ENCODE measurements at regions not wholly inside any gene's neighbourhood (a gene's known extent, or its start where the extent isn't known, plus 50 kb on each side); places are given as distances from the start of the nearest gene placed in this dataset.

GRCh38 chr6:137588472-137588871 is 94.3 kb upstream of the OLIG3 start:
- Histone ChIP-seq H4K20me1 (ENCODE audit: control insufficient read depth, insufficient read depth, insufficient read length) (no peaks in the 10 kb centered on the region), H2BK15ac (ENCODE audit: low read depth, low read length) (no peak overlapping the region), H3K14ac (ENCODE audit: insufficient read depth, low read length) (no peak overlapping the region), H4K8ac (replicated peaks; ENCODE audit: insufficient read length, low read depth, low read length) (no peak overlapping the region), H2AFZ (ENCODE audit: low read length) (no peak overlapping the region), H4K91ac (ENCODE audit: insufficient read length, low read depth, low read length) (no peak overlapping the region), H3K18ac (ENCODE audit: insufficient read length, low read depth, low read length) (no peak overlapping the region), H2AK5ac (ENCODE audit: insufficient read length, low read length) (no peak overlapping the region), H3K23me2 (ENCODE audit: insufficient read length, low read depth, low read length, poor library complexity, severe bottlenecking) (no peaks in the 10 kb centered on the region), H2BK5ac (ENCODE audit: insufficient read length, low read length) (no peak overlapping the region), H3K4ac (ENCODE audit: low read depth, low read length) (no peak overlapping the region), H3K9ac (ENCODE audit: extremely low read depth, insufficient read length, low read length) (no peak overlapping the region), H2BK120ac (ENCODE audit: low read depth, low read length, poor library complexity, severe bottlenecking) (no peak overlapping the region), H3K27ac (ENCODE audit: insufficient read length, low read depth, low read length) (no peak overlapping the region), H4K5ac (ENCODE audit: insufficient read length, low read depth, low read length) (no peak overlapping the region), H3K23ac (ENCODE audit: insufficient read length, low read depth, low read length) (no peak overlapping the region), H3K79me2 (ENCODE audit: insufficient read depth, low read length) (no peaks in the 10 kb centered on the region), H2BK12ac (ENCODE audit: insufficient read length, low read depth, low read length) (no peak overlapping the region), H3K27me3 (ENCODE audit: insufficient read depth, low read length) (no peaks in the 10 kb centered on the region), H3K4me2 (ENCODE audit: insufficient read depth, insufficient read length, low read length) (no peak overlapping the region), H3K9me3 (ENCODE audit: control insufficient read depth, low read depth, low read length) (no peaks in the 10 kb centered on the region), H3K4me1 (ENCODE audit: insufficient read depth, low read length) (no peaks in the 10 kb centered on the region), H2BK20ac (ENCODE audit: low read depth, low read length, poor library complexity, severe bottlenecking) (no peak overlapping the region), H3T11ph (ENCODE audit: low read length) (no peak overlapping the region), H3K56ac (ENCODE audit: insufficient read length, low read depth, low read length) (no peak overlapping the region), H3K79me1 (ENCODE audit: insufficient read depth, low read depth, low read length, poor library complexity, severe bottlenecking) (no peaks in the 10 kb centered on the region)
- Mint-ChIP-seq H3K4me1 (peaks cover 28 to 39% of the 10 kb centered on the region in 2 experiments), H3K4me3 (no peak overlapping the region), H3K36me3 (ENCODE audit: insufficient read depth in 1 of 3, low read depth in 3 of 3) (peaks cover 0 to 11% (median 5%) of the 10 kb centered on the region in 3 experiments; a peak in 5 of 7 replicates), H3K27ac (peak overlapping the region in 1 of 3 experiments; percentile 46; a peak in 1 of 7 replicates), H3K27me3 (ENCODE audit: low read depth) (0 out of 2 replicates have a peak, but pooled peaks cover 2% of the 10 kb centered on the region), H3K9me3 (peaks cover 17 to 23% of the 10 kb centered on the region in 2 experiments)
- peak; percentile 43; the same call in 2 of the 3 replicates for TF ChIP-seq CTCF (conservative IDR thresholded peaks at IDR 0.05)
- WGBS (ENCODE audit: extremely low coverage, insufficient read length, low lambda C conversion rate), result no CpG with 5 or more reads among the region's 4 CpGs
- DNase-seq, result peak; percentile 54

Measured in H9 (cell line).